ENCODE measurements at regions not wholly inside any gene's neighbourhood (a gene's known extent, or its start where the extent isn't known, plus 50 kb on each side); places are given as distances from the start of the nearest gene placed in this dataset.

GRCh38 chr20:19923762-19924161 lies 93.4 kb upstream of the NAA20 start:
- no peaks in the 10 kb centered on the region for H3K36me3 Mint-ChIP-seq
- H3K9me3 Mint-ChIP-seq = no peaks in the 10 kb centered on the region
- DNase-seq (ENCODE audit: low spot score in 2 of 2) = no peak
- no peak for ATAC-seq
- no peak overlapping the region for H3K27ac Mint-ChIP-seq

DNA sequence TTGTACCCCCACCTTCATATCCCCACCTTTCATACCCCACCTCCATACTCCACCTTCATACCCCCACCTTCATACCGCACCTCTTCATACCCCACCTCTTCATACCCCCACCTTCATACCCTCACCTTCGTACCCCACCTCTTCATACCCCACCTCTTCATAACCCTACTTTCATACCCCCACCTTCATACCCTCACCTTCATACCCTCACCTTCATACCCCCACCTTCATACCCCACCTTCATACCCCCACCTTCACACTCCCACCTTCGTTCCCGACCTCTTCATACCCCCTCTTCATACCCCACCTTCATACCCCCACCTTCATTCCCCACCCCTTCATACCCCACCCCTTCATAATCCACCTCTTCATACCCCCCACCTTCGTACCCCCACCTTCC lies 92.9 kb upstream of the NAA20 start:
- Mint-ChIP-seq H3K27ac (no peak overlapping the region), H3K9me3 (no peaks in the 10 kb centered on the region), H3K36me3 (no peaks in the 10 kb centered on the region)
- ATAC-seq (no peak), DNase-seq (ENCODE audit: low spot score in 2 of 2) (no peak)

- ATAC-seq = no peak
- no peak for DNase-seq (ENCODE audit: low spot score in 2 of 2)
- no peaks in the 10 kb centered on the region for H3K9me3 Mint-ChIP-seq
- H3K27ac Mint-ChIP-seq = no peak overlapping the region
- H3K36me3 Mint-ChIP-seq = no peaks in the 10 kb centered on the region
These were observed 90.6 kb upstream of the NAA20 start for GRCh38 chr20:19926591-19926990.

DNA sequence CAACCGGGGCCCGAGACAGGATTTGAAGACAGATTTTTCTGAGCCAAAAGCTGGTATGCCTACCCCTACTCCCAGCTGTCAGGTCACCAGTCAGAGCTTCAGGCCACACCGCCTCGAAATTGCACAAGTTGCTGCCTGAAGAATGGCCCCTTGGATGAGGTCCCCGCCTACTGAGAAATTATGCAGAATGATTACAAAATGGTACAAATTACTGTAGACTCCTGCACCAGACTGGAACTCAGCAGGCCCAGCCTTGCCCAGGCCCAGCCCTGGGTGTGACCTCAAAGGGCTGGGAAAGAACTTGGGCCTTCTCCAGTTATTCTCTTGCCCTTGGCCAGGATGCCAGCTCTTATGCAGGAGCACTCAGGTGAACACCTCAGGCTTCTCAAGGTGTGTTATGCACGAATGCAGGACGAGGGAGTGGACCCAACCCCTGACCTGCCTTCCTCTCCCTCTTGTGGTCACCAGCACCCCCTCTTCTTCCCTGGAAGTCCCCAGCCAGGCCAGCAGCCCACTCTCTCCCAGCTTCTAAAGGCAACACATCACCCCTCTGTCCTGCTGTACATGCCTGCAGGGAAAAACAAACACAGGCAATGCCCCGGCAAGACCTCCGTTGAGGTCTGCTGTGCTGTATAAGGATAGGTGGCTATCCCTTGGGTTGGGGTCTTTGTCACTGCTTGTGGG lies 88.7 kb upstream of the NAA20 start:
- H3K9me3 Mint-ChIP-seq = no peaks in the 10 kb centered on the region
- no peaks in the 10 kb centered on the region for H3K36me3 Mint-ChIP-seq
- no peak overlapping the region for H3K27ac Mint-ChIP-seq
- ATAC-seq (no peak), DNase-seq (ENCODE audit: low spot score in 2 of 2) (no peak)

GRCh38 chr20:19929012-19929360 lies 88.2 kb upstream of the NAA20 start:
- Mint-ChIP-seq H3K9me3 (no peaks in the 10 kb centered on the region), H3K36me3 (no peaks in the 10 kb centered on the region), H3K27ac (no peak overlapping the region)
- ATAC-seq = no peak
- no peak for DNase-seq (ENCODE audit: low spot score in 2 of 2)

DNA sequence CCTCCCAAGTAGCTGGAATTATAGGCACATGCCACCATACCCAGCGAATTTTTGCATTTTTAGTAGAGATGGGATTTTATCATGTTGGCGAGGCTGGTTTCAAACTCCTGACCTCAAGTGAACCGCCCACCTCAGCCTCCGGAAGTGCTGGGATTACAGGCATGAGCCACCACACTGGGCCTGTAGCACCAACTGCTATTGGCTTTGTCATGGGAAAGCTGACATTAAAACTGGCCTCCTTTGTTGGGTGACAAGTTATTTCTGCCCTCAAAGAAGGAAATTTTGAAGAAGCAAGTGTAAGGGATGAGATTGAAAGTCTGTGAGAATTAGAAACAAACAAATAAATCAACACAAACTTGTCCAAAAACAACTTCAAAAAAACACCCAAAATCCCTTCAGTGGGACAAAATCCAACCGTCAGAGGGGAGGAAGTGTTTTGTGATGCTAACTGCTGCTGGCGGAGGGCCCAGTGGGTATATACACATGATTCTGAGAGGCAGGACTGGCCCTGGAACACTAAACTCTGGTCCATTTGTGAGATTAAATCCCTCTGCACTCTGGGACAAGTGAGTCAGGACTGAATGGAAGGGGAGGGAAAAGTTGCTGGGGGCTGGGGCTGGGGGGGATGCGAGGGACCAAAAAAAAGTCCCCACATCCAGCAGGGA lies 87.5 kb upstream of the NAA20 start:
- Mint-ChIP-seq H3K9me3 (no peaks in the 10 kb centered on the region), H3K27ac (no peak overlapping the region), H3K36me3 (no peaks in the 10 kb centered on the region)
- ATAC-seq (no peak), DNase-seq (ENCODE audit: low spot score in 2 of 2) (no peak)

DNA sequence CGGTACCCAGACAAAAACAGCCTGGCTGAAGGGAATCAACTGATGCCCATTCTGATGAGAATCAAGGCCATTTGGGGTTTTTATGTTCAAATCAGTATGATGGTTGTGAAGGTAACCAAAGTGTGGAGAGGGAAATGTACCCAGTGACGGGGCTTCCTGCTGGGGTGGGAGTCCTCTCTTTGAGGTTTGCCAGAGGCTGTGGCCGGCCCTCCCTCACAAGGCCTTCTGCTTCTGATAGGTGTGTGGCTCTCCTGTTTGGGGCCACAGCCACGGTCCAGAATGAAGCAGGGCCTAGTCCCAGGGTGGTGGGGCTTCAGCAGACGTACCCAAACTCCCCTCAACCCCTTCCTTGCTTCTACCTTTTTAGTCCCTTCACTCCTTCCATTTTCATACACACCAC lies 86.7 kb upstream of the NAA20 start:
- DNase-seq (ENCODE audit: low spot score in 2 of 2) (no peak), ATAC-seq (no peak)
- Mint-ChIP-seq H3K27ac (no peak overlapping the region), H3K9me3 (no peaks in the 10 kb centered on the region), H3K36me3 (no peaks in the 10 kb centered on the region)

DNA sequence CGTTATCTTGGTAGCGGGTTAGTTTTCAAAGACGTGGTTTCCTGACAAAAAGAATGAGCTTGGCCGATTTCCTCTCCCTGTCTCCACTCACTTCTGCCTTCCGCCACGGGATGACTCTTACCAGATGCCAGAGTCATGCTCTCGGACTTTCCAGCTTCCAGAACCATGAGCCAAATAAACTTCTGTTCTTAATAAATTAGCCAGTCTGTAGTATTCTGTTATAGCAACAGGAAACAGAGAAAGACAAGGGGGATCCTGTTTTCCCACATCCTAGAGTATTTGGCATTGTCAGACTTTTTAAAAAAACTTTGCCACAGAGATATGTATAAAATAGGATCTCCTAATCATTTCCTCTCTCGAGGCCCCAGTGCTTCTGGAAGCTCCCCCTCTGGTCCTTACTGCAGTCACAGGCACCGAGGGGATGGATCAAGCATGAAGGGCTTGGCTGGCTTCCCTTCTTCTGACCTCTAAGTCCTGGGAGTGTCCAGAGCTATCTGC lies 84.9 kb upstream of the NAA20 start:
- no peaks in the 10 kb centered on the region for H3K36me3 Mint-ChIP-seq
- no peak for ATAC-seq
- DNase-seq (ENCODE audit: low spot score in 2 of 2) = no peak

DNA sequence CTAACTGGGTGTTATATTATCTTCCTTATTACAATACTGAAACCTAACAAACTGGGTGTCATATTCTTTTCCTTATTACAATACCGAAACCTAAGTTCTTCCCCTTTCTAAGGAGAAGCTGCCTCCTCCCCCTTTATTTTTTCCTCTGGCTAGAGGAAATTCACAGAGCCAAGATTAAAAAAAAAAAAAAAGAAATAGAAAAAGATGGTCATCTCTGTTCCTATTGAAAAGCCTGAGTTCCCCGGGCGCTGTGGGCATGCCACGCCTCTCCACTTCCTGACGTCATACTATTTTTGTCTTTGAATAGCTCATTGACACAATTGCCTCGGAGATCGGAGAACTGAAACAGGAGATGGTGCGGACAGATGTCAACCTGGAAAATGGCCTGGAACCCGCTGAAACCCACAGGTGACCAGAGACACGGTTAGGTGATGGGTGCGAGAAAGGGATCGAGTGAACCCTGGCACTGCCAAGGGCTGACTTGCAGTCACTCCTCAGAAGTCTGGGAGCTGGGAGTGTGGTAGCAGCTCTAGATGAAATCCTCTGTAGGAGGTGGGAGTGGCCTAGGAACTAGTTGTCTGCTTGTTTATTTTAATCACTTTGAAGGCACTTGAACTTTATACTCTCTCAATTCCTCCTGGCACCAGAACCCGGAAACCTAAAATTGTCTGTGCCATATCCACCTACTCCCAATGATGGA lies 82.2 kb upstream of the NAA20 start:
- H3K9me3 Mint-ChIP-seq = no peaks in the 10 kb centered on the region
- no peak for DNase-seq (ENCODE audit: low spot score in 2 of 2)
- H3K27ac Mint-ChIP-seq = no peak overlapping the region
- ATAC-seq = no peak
- no peaks in the 10 kb centered on the region for H3K36me3 Mint-ChIP-seq

More for the DNA sequence above, 84.9 kb upstream of the NAA20 start:
- H3K27ac Mint-ChIP-seq = no peak overlapping the region
- no peaks in the 10 kb centered on the region for H3K9me3 Mint-ChIP-seq

DNA sequence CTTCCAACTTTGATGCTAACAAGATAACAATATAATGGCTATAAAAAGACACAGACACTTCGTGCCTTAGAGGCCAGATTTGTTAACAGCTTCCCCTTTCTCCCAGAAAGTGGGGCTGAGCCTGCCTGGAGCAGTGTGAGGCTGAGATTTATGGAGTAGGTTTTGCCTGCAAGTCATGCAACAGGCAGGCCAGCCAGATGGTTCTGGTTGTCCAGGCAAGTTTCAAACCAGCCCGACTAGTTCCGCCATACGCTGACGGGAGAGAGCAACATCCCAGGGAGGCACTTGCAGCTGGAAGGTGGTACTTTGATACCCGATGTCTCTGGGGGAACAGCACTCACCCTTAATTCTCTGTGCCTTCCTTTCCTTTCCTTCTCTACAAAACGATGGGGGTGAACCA lies 81.3 kb upstream of the NAA20 start:
- no peaks in the 10 kb centered on the region for H3K9me3 Mint-ChIP-seq
- no peaks in the 10 kb centered on the region for H3K36me3 Mint-ChIP-seq
- H3K27ac Mint-ChIP-seq = no peak overlapping the region
- ATAC-seq (no peak), DNase-seq (ENCODE audit: low spot score in 2 of 2) (no peak)

DNA sequence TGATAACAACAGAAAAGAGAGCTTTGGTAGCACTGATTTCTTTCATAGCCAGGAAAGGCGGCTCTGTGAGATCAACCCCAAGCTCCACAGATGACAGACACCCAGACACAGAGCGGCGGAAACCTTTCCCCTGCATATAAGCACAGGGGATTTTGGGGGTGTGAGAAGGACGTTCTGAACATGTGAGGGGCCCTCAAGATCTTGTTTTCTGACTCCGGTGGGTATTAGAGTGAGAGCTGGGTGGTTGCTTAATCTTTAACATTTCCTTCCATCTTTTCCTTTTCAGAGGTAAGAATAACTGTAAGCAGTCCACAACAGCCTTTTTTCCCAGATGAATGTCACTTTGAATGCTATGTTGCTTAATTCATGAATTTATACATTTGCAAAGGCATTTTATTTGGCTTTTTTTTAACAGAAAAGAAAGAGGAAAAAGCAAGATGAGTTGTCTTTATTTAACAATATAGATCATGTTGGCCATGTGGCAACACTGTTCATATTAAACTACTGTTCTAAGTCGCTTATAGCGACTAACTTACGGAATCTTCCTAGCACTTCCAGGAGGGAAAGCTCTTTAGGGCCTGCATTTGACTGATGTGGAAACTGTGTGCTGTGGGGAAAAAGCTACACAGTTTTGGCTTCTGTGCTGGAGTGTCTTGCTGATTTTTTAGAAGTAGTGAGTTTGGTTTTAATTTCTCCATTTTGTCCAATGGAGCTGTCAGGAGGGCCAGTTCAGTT lies 80.5 kb upstream of the NAA20 start:
- Mint-ChIP-seq H3K27ac (peak overlapping the region in 1 of 2 donors; percentile 45), H3K36me3 (no peaks in the 10 kb centered on the region), H3K9me3 (no peaks in the 10 kb centered on the region)
- ATAC-seq = no peak
- DNase-seq (ENCODE audit: low spot score in 2 of 2) = no peak

DNA sequence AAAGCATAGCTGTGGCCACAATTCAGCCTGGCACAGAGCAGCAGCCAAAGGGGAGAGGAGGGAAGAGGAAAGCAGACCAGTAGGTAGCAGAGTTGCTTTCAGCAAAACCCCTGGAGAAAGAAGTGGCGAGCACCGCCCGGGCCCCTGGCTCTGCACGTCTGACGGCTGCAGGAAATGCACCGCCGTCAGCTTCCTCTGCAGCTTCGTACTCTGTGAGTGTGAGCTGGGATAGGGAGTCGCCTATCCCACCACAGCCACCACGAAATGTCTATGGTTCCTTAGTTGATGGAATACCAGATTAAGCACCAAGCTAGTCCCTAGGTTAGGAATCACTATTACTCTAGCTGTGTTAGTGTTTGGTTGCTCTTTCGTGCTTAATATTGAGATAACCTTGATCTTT lies 79.9 kb upstream of the NAA20 start:
- DNase-seq (ENCODE audit: low spot score in 2 of 2) (no peak), ATAC-seq (peak; percentile 54 to 58)
- H3K9me3 Mint-ChIP-seq = no peaks in the 10 kb centered on the region
- H3K36me3 Mint-ChIP-seq = no peaks in the 10 kb centered on the region
- peak overlapping the region in 1 of 2 donors; percentile 45 for H3K27ac Mint-ChIP-seq

DNA sequence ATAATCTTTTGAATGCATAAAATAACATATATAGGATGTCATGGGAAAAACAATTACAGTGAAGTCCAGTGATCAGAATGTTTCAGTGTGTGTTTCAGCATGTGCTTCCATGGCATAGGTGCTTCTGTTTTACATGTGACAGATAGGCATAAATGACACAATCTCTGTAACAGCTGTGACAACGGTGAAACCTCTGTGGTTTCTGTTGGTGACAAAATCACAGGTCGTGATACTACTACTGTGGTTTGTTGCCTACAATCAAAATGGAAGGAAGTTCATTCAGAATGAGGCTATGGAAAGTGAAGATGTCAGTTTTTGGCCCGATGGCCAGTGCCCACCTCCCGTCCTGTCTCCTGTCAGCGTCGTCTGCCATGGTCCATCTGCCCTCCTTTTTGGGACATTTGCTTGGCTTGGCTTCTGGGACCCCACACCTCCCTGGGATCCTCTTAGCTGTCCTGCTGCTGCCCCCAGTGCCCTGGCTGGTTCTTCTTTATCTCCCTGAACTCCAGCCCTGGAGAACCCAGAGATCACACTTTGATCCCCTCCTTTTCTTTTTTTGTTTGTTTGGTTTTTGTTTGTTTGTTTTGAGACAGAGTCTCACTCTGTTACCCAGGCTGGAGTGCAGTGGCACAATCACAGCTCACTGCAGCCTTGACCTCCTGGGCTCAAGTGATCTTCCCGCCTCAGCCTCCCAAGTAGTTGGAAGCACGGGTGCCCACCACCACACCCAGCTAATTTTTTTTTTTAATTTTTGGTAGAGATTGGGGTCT lies 79.3 kb upstream of the NAA20 start:
- no peaks in the 10 kb centered on the region for H3K9me3 Mint-ChIP-seq
- peak in 1 of 2 donors; percentile 18 for DNase-seq (ENCODE audit: low spot score in 2 of 2)
- no peaks in the 10 kb centered on the region for H3K36me3 Mint-ChIP-seq
- peak overlapping the region; percentile 45 to 68 for H3K27ac Mint-ChIP-seq
- ATAC-seq = peak; percentile 94 to 98

DNA sequence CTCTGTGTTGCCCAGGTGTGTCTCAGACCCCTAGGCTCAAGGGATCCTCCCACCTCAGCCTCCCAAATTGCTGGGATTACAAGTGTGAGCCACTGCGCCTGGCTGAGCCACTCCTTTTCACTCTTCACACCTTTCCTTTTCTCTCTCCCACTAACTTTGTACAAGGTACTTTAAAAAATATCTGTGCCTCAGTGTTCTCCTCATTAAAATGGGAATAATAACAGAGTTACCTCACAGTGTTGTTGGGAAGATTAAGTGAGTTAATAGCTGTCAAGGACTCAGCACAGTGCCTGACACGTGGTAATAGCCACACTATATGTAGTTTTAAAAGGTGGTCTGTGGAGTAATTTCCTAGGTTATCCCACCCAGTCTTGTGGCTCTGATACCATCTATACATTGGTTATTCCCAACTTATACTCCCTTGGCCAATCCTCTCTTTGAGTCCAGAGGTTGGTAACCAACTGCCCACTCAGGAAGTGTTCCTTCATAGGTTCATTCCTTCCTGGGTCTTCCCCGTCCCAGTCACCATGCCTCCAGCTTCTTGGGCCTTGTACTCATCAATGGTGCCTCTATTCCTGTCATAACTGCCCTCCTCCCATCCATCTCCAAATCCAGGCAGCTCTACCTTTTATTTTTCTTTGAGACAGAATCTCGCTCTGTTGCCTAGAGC lies 78.6 kb upstream of the NAA20 start:
- DNase-seq (ENCODE audit: low spot score in 2 of 2) (no peak), ATAC-seq (no peak)
- H3K36me3 Mint-ChIP-seq = no peaks in the 10 kb centered on the region
- no peaks in the 10 kb centered on the region for H3K9me3 Mint-ChIP-seq
- H3K27ac Mint-ChIP-seq = peak overlapping the region; percentile 17 to 45

DNA sequence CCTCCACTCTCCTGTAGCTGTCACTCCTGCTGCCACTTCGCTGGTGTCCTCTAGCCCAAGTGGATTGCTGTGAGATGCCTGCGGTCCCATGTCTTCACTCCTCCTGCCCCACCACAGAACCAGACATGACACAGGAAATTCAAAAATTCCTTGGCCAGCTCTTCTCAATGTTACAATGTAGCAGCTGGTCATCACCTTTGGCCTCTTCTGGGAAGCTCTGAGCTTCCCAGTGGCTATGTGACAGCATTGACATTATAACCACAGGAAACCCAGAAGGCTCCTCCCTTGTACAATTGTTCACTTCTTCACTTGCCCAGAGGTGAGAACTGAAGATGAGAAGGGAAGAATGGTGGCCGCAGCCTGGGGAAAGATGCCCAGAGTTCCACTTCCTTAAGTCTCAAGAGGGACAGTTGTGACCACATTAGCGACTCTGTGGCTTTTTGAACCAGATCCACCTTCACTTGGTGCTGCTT lies 76.1 kb upstream of the NAA20 start:
- no peaks in the 10 kb centered on the region for H3K9me3 Mint-ChIP-seq
- no peak overlapping the region for H3K27ac Mint-ChIP-seq
- DNase-seq (ENCODE audit: low spot score in 2 of 2) (no peak), ATAC-seq (no peak)
- no peaks in the 10 kb centered on the region for H3K36me3 Mint-ChIP-seq

GRCh38 chr20:19942611-19943010 lies 74.6 kb upstream of the NAA20 start:
- no peak overlapping the region for H3K27ac Mint-ChIP-seq
- H3K9me3 Mint-ChIP-seq = no peaks in the 10 kb centered on the region
- DNase-seq (ENCODE audit: low spot score in 2 of 2) (no peak), ATAC-seq (no peak)
- no peaks in the 10 kb centered on the region for H3K36me3 Mint-ChIP-seq
